Renal pelvis (tissue), 1 donor: ENCODE measurements at regions not wholly inside any gene's neighbourhood (a gene's known extent, or its start where the extent isn't known, plus 50 kb on each side); places are given as distances from the start of the nearest gene placed in this dataset.

ENCODE experiments used
- DNase-seq: peaks from one replicate; pipeline ENCODE4 v3.0.0-alpha.2; 2013

GRCh38 chr22:45096256-45096907, 67.3 kb upstream of the NUP50 start:
- peak; percentile 71 for DNase-seq

- DNase-seq, result no peak
Measured at GRCh38 chr22:45097061-45097460, 66.7 kb upstream of the NUP50 start.

- DNase-seq, result no peak
Measured at GRCh38 chr22:45098056-45098455, 65.7 kb upstream of the NUP50 start.

- no peak for DNase-seq
Measured at GRCh38 chr22:45099961-45100360, 63.8 kb upstream of the NUP50 start.

- DNase-seq, result no peak
Measured at GRCh38 chr22:45101515-45102227, 62.1 kb upstream of the NUP50 start.

GRCh38 chr22:45102896-45103420, 60.8 kb upstream of the NUP50 start:
- no peak for DNase-seq

GRCh38 chr22:45103756-45104155, 60.0 kb upstream of the NUP50 start:
- DNase-seq, result no peak

GRCh38 chr22:45104313-45104712, 59.4 kb upstream of the NUP50 start:
- no peak for DNase-seq

GRCh38 chr22:45105281-45105702, 58.4 kb upstream of the NUP50 start:
- no peak for DNase-seq

- no peak for DNase-seq
Measured at GRCh38 chr22:45107671-45108070, 56.1 kb upstream of the NUP50 start.

GRCh38 chr22:45112136-45112879, 51.4 kb upstream of the NUP50 start:
- no peak for DNase-seq
